NCI-H2196 treated with DMSO at 0.1 percent for 48 hours (cell line): ENCODE measurements at regions not wholly inside any gene's neighbourhood (a gene's known extent, or its start where the extent isn't known, plus 50 kb on each side); places are given as distances from the start of the nearest gene placed in this dataset.
"Not testable (repeated sequence)": the region's sequence is repeated elsewhere in the genome, so short reads cannot be mapped to it uniquely, and the experiment has no call there.

Experiments
- DNase-seq: peaks from one replicate; lab custom pipeline; 2025; ENCODE audit not compliant: unreplicated experiment; lab: John Stamatoyannopoulos, UW

DNA sequence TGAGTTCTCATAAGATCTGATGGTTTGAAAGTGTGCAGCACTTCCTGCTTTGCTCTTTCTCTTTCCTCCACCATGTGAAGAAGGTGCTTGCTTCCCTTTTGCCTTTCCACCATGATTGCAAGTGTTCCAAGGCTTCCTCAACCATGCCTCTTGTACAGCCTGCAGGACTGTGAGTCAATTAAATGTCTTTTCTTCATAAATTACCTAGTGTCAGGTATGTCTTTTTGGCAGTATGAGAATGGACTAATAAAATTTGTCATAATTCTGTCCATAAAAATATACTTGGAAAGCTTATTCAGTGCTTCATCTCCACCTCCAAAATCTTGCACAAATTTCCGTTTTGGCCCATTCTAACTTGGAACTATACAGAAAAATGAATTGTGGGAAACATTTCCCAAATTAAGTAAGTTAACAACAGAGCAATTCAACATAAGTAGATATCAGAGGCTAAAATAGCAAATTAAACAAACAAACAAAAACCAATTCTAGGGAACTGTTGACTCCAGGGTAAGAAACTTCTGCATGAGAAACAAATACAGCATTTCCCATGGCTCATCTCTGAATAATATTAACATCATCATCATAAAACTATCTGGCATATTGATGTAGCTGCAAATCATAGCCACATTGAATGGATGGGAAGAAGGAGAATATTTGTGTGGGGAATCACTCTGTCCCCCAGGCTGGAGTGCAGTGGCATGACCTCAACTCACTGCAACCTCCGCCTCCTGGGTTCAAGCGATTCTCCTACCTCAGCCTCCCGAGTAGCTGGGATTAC, 459.5 kb upstream of the FAR2 start:
- DNase-seq: no peak

- no peak for DNase-seq
Observed at GRCh38 chr12:28693565-28694219, 455.4 kb upstream of the FAR2 start.

- no peak for DNase-seq
Observed at GRCh38 chr12:28698553-28698952, 450.5 kb upstream of the FAR2 start.

GRCh38 chr12:28699029-28699428, 450.0 kb upstream of the FAR2 start:
- DNase-seq: no peak

- no peak for DNase-seq
Observed at GRCh38 chr12:28700161-28700560, 448.9 kb upstream of the FAR2 start.

GRCh38 chr12:28704477-28705169, 444.5 kb upstream of the FAR2 start:
- DNase-seq: no peak

DNA sequence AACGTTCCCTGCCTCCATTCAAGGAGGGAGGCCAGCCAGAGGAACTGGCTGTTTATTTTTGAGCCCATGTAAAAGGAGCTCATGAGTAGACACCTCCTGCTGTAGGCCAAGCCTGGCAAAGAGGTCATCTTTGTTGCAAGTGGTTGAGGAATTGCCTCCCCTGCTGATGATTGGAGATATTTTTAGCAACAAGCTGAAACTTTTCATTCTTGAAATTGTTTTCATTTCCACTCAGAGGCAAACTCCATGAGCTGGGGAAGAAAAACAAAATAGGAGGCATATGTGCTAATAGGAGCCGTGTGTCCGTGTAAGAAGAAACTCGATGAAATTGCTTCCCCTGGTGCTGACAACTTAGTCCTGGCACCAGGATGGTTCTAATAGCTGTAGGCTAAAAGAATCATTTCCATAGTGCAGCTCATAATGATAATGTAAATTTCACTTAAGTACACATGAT, 440.1 kb upstream of the FAR2 start:
- no peak for DNase-seq

- no peak for DNase-seq
Observed at GRCh38 chr12:28709986-28710685, 438.9 kb upstream of the FAR2 start.

DNA sequence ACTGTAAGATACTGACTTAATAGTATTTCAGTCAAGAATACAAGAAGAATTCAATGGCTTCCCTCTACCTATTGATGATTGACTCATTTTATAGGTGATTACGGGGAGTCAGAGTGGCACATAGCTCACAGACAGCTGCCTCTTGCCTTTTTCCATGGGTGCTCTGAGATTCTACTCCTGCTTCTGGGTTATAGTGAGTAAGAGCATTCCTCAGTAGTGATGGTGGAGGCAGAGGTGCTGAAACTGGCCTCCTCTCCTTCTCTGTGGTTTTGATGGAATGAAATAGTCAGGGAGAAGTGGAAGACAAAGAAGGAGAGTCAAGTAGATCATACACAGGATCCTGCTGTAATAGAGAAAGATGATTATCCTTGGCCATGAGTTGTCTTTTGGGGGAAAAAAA, 438.2 kb upstream of the FAR2 start:
- DNase-seq: no peak

GRCh38 chr12:28711421-28711820, 437.7 kb upstream of the FAR2 start:
- no peak for DNase-seq

GRCh38 chr12:28742791-28743190, 406.3 kb upstream of the FAR2 start:
- no peak for DNase-seq

GRCh38 chr12:28746734-28747325, 402.2 kb upstream of the FAR2 start:
- DNase-seq: no peak

- DNase-seq: no peak
Observed at GRCh38 chr12:28750946-28751685, 398.0 kb upstream of the FAR2 start.

- DNase-seq: no peak
Observed at GRCh38 chr12:28755027-28755426, 394.1 kb upstream of the FAR2 start.

- DNase-seq: no peak
Observed at GRCh38 chr12:28759333-28759732, 389.7 kb upstream of the FAR2 start.

GRCh38 chr12:28760040-28760903, 388.8 kb upstream of the FAR2 start:
- DNase-seq: not testable (repeated sequence)

DNA sequence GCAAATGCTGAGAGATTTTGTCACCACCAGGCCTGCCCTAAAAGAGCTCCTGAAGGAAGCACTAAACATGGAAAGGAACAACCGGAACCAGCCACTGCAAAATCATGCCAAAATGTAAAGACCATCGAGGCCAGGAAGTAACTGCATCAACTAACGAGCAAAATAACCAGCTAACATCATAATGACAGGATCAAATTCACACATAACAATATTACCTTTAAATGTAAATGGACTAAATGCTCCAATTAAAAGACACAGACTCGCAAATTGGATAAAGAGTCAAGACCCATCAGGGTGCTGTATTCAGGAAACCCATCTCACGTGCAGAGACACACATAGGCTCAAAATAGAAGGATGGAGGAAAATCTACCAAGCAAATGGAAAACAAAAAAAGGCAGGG, 387.2 kb upstream of the FAR2 start:
- not testable (repeated sequence) for DNase-seq

DNA sequence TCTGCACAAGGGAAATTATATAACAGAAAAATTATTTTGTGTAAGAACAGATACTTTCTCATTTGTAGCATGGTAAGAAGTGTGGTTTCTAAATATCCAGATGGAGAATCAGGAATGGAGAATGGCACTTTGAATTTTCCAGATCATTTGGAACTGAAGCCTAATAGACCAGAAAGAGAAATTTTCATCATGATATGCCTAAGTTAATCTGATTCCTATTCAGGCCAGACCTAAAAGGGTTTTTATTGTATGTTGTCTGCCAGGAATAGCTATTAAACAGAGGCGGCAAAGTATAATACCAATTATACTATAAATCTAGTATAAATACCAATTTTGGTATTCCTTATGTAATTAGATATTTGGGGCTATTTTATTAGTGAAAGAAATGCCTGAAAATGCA, 382.7 kb upstream of the FAR2 start:
- no peak for DNase-seq

DNA sequence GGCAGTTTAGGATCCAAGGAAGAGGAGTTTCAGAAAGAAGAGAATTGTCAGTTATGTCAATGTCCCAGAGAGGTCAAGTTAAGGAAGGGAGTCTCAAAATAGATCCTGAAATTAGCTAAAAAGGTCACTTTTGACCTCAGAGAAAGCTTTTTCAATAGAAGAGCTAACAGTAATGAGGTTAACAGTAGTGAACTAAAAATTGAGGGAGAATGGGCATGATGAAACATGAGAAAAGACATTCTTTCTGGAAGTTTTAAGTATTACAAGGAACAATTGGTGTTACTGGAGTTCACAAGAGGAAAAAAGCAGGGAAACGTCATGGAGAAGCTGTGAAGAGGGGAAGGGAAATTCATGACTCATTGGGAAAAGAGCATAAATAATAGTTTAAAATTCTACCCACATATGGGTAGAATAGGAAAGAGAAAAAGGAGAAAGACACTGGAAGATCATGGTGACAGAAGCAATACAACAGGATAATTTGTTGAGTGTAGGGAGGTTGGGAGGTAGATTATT, 381.2 kb upstream of the FAR2 start:
- no peak for DNase-seq
